HepG2 (cell line): ENCODE measurements at regions not wholly inside any gene's neighbourhood (a gene's known extent, or its start where the extent isn't known, plus 50 kb on each side); places are given as distances from the start of the nearest gene placed in this dataset.

Experiments used
- ATAC-seq: fragments of 200-7000 bp; cut with Tn5 transposase; 3 replicates; pipeline ENCODE4 v1.9.1; 2020; ENCODE audit warnings: mild to moderate bottlenecking, moderate library complexity
- BruUV-seq: library from RNA; stranded (reverse); fragments of 400-500 nt; replicated peaks from 2 replicates; lab custom pipeline; 2021; lab: Mats Ljungman, UMichigan
- CTCF ChIA-PET: fragments of 300-600 bp; formaldehyde crosslinking; extraction: SDS; loops from one replicate; lab custom pipeline; 2021; ENCODE audit warnings: low total read pairs, inconsistent platforms, low intra/inter-chr PET ratio; lab: Yijun Ruan, JAX
- POLR2A ChIA-PET: fragments of 350-600 bp; sonication (Branson Sonifier 250); formaldehyde crosslinking; loops from one replicate; lab custom pipeline; 2020; ENCODE audit warnings: antibody characterized with exemption, inconsistent platforms; lab: Yijun Ruan, JAX
- DNase-seq: peaks from one replicate; pipeline ENCODE4 v3.0.0-alpha.2; 2015; ENCODE audit warnings: low spot score
- FAIRE-seq: peaks from 3 replicates; lab custom pipeline; 2011; peaks lifted over from hg19 to GRCh38; lab: Jason Lieb, UNC
- H2AFZ ChIP-seq: one replicate; pipeline ENCODE4 v1.6.1; 2011; ENCODE audit warnings: low read length, inconsistent platforms
- H3K27ac ChIP-seq: fragments of 300-600 bp; 3 replicates; pipeline ENCODE4 v1.8.0; 2011; ENCODE audit warnings: mixed run types, mild to moderate bottlenecking, mixed read lengths, low read length, inconsistent platforms; ENCODE audit not compliant: insufficient read depth; ENCODE audit errors: extremely low read length
- H3K27me3 ChIP-seq, 2 experiments: fragments of 200-600 bp in 1 of 2; 2 replicates in 1 of 2; 3 replicates in 1 of 2; pipeline versions ENCODE4 v1.6.0 to v1.8.0; 2011; ENCODE audit warnings: low read length in 2 of 2, mild to moderate bottlenecking in 2 of 2, moderate library complexity in 2 of 2, inconsistent platforms in 1 of 2; ENCODE audit not compliant: insufficient read depth in 2 of 2, control insufficient read depth in 1 of 2
- H3K36me3 ChIP-seq, 2 experiments: fragments of 200-600 bp in 1 of 2; replicated peaks in 1 of 2; 2 replicates in 1 of 2; 3 replicates in 1 of 2; pipeline versions ENCODE4 v1.5.1 to v1.8.0; 2011; ENCODE audit warnings: low read length in 2 of 2, inconsistent platforms in 1 of 2; ENCODE audit not compliant: insufficient read depth in 2 of 2, control insufficient read depth in 1 of 2
- H3K4me1 ChIP-seq: 2 replicates; pipeline ENCODE4 v1.5.1; 2012; ENCODE audit warnings: low read length, inconsistent platforms; ENCODE audit not compliant: insufficient read depth
- H3K4me2 ChIP-seq: 2 replicates; pipeline ENCODE4 v1.6.0; 2011; ENCODE audit warnings: low read depth, low read length, inconsistent platforms
- H3K4me3 ChIP-seq, 3 experiments: fragments of 200-600 bp in 1 of 3; sonication (generic), shearing (Covaris generic) in 1 of 3; replicated peaks in 1 of 3; 2 replicates each; pipeline ENCODE4 v1.5.1; 2011 to 2016; ENCODE audit warnings: low read length in 3 of 3, inconsistent platforms in 2 of 3, low read depth in 2 of 3, mild to moderate bottlenecking in 2 of 3, control low read depth in 1 of 3, mixed read lengths in 1 of 3; ENCODE audit not compliant: insufficient read depth in 1 of 3
- H3K79me2 ChIP-seq: one replicate; pipeline ENCODE4 v1.6.1; 2011; ENCODE audit warnings: low read length, inconsistent platforms; ENCODE audit not compliant: insufficient read depth
- H3K9ac ChIP-seq: 2 replicates; pipeline ENCODE4 v1.6.0; 2011; ENCODE audit warnings: mild to moderate bottlenecking, low read depth, low read length, inconsistent platforms; ENCODE audit not compliant: insufficient read depth
- H3K9me3 ChIP-seq: 2 replicates; pipeline ENCODE4 v1.5.1; 2012; ENCODE audit warnings: mild to moderate bottlenecking, low read length
- H4K20me1 ChIP-seq: 2 replicates; pipeline ENCODE4 v1.6.0; 2011; ENCODE audit warnings: inconsistent platforms, mild to moderate bottlenecking, low read length, moderate library complexity; ENCODE audit not compliant: insufficient read depth
- ZBTB38 ChIP-seq: sonication (generic); formaldehyde crosslinking; IDR thresholded peaks from 2 replicates; pipeline ENCODE4 v1.5.1; 2020; ENCODE audit warnings: mild to moderate bottlenecking, missing genetic modification reagents
- ZFP36L1 ChIP-seq: sonication (generic); formaldehyde crosslinking; IDR thresholded peaks from 2 replicates; pipeline ENCODE4 v1.8.0; 2022; ENCODE audit warnings: mild to moderate bottlenecking, missing genetic modification reagents, moderate library complexity
- ZNF331 ChIP-seq: sonication (generic); formaldehyde crosslinking; IDR thresholded peaks from 2 replicates; pipeline ENCODE4 v1.4.0; 2020; ENCODE audit warnings: missing genetic modification reagents
- ZNF343 ChIP-seq: sonication (generic); formaldehyde crosslinking; IDR thresholded peaks from 2 replicates; pipeline ENCODE4 v1.4.0; 2020; ENCODE audit warnings: mild to moderate bottlenecking, missing genetic modification reagents
- ZNF468 ChIP-seq: sonication (generic); formaldehyde crosslinking; IDR thresholded peaks from 2 replicates; pipeline ENCODE4 v1.8.0; 2022; ENCODE audit warnings: mild to moderate bottlenecking, moderate library complexity, missing genetic modification reagents
- WGBS: methylation state at CpG from one replicate; pipeline ENCODE4 v1.1.6; 2017; ENCODE audit warnings: low lambda C conversion rate; 5-methylcytosine and 5-hydroxymethylcytosine counted together
- in situ Hi-C: cut with HindIII; loops from 2 replicates; pipeline ENCODE4 v1.10.0; 2017; ENCODE audit warnings: low pct_unique_long_range_greater_than_20kb; ENCODE audit not compliant: extremely low pct_ligation_motif_present
- intact Hi-C: fragments of 100-400 bp; cut with micrococcal nuclease; formaldehyde crosslinking; loops from one replicate; pipeline ENCODE4 v1.10.0; 2022; ENCODE audit not compliant: unreplicated experiment
- TF ChIP-seq, protein P1 (sequence below): sonication (generic); formaldehyde crosslinking; IDR thresholded peaks from 2 replicates; pipeline ENCODE4 v1.4.0; 2020; ENCODE audit warnings: mild to moderate bottlenecking, missing genetic modification reagents, borderline replicate concordance

- TF ChIP-seq ZBTB38 (CRISPR knock-in tag) (no peak), ZNF343 (CRISPR knock-in tag) (no peak)
- TF ChIP-seq, protein P1, sequence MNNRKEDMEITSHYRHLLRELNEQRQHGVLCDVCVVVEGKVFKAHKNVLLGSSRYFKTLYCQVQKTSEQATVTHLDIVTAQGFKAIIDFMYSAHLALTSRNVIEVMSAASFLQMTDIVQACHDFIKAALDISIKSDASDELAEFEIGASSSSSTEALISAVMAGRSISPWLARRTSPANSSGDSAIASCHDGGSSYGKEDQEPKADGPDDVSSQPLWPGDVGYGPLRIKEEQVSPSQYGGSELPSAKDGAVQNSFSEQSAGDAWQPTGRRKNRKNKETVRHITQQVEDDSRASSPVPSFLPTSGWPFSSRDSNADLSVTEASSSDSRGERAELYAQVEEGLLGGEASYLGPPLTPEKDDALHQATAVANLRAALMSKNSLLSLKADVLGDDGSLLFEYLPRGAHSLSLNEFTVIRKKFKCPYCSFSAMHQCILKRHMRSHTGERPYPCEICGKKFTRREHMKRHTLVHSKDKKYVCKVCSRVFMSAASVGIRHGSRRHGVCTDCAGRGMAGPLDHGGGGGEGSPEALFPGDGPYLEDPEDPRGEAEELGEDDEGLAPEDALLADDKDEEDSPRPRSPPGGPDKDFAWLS (CRISPR knock-in tag) = no peak
Measured at GRCh38 chr15:31208817-31209216, 107.3 kb upstream of the TRPM1 start (continued).

DNA sequence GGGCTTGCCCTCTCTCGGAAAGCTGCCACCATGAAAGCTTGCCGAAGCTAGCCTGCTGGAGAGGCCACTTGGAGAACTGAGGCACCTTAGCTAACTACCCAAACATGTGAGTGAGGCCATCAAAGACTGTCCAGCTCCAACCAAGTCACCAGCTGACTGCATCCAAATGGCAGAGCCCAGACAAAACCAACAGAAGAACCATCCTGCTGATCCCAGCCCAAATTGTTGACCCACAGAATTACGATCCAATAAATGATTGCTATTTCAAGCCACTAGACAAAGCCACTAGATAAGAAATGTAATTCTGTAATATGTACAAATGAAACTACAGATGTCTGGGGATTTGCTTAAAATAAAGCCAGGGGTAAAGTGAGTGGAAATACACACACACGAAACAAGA is 109.8 kb upstream of the TRPM1 start:
- Histone ChIP-seq H3K4me3 (no peak overlapping the region), H3K36me3 (no peaks in the 10 kb centered on the region), H2AFZ (no peak overlapping the region), H3K27ac (no peak overlapping the region), H4K20me1 (no peaks in the 10 kb centered on the region)
- no peak for FAIRE-seq
- TF ChIP-seq ZNF468 (CRISPR knock-in tag) (no peak), ZNF331 (peak; percentile 97), ZFP36L1 (CRISPR knock-in tag) (no peak)
- TF ChIP-seq, all 625 proteins: peak for 1
- ChIA-PET CTCF (no interaction called here), POLR2A (no interaction called here)
- Histone ChIP-seq H3K9ac (no peak overlapping the region), H3K9me3 (peaks cover 7% of the 10 kb centered on the region), H3K27me3 (no peaks in the 10 kb centered on the region), H3K79me2 (no peaks in the 10 kb centered on the region), H3K4me1 (peaks cover 12% of the 10 kb centered on the region), H3K4me2 (no peak overlapping the region)
- ATAC-seq (no peak), DNase-seq (no peak)
- 75% methylated on average over 4 of the region's 4 CpGs for WGBS
- no TSS peak for BruUV-seq
- intact Hi-C loops (no loop called here), in situ Hi-C loops (no loop called here)
